CD4-positive, CD25-positive, alpha-beta regulatory T cell (primary cell): ENCODE measurements at regions not wholly inside any gene's neighbourhood (a gene's known extent, or its start where the extent isn't known, plus 50 kb on each side); places are given as distances from the start of the nearest gene placed in this dataset.

Experiments
- ATAC-seq, 2 donors: fragments of 150-1000 bp; cut with Tn5 transposase; one replicate each; pipeline ENCODE4 v1.10.0; 2021; ENCODE audit warnings: low read depth in 2 of 2, moderate number of reproducible peaks in 2 of 2, moderate library complexity in 1 of 2
- DNase-seq, 3 donors: peaks; one replicate each; pipeline versions ENCODE4 v3.0.0 to v3.0.0-alpha.2; 2012 to 2022; ENCODE audit warnings: mixed read lengths in 1 of 3
- H3K27ac ChIP-seq: one replicate; pipeline ENCODE4 v1.7.0; 2013; ENCODE audit warnings: mild to moderate bottlenecking, low read length; ENCODE audit not compliant: insufficient read depth, poor library complexity, severe bottlenecking
- H3K27me3 ChIP-seq: one replicate; pipeline ENCODE4 v1.7.0; 2013; ENCODE audit warnings: low read length; ENCODE audit not compliant: control insufficient read depth, insufficient read depth
- H3K36me3 ChIP-seq: one replicate; pipeline ENCODE4 v1.7.0; 2013; ENCODE audit warnings: mild to moderate bottlenecking, low read length, moderate library complexity; ENCODE audit not compliant: control insufficient read depth, insufficient read depth
- H3K4me1 ChIP-seq: 2 replicates; pipeline ENCODE4 v1.7.0; 2013; ENCODE audit warnings: mild to moderate bottlenecking, low read length; ENCODE audit not compliant: insufficient read depth, control insufficient read depth, poor library complexity, severe bottlenecking
- H3K4me3 ChIP-seq: one replicate; pipeline ENCODE4 v1.7.0; 2013; ENCODE audit warnings: low read depth, mild to moderate bottlenecking, low read length, moderate library complexity
- H3K9me3 ChIP-seq, 2 experiments: 1 replicate in 1 of 2; 2 replicates in 1 of 2; pipeline ENCODE4 v1.7.0; 2013; ENCODE audit warnings: low read length in 2 of 2, mild to moderate bottlenecking in 1 of 2, moderate library complexity in 1 of 2; ENCODE audit not compliant: control insufficient read depth in 2 of 2
- H3K27ac Mint-ChIP-seq, 3 donors: one replicate each; pipeline ENCODE4 v1.8.0; 2020 to 2022; ENCODE audit warnings: mild to moderate bottlenecking in 3 of 3, mixed read lengths in 3 of 3, moderate library complexity in 2 of 3
- H3K27me3 Mint-ChIP-seq: one replicate; pipeline ENCODE4 v1.8.0; 2022; ENCODE audit warnings: mild to moderate bottlenecking, mixed read lengths
- H3K36me3 Mint-ChIP-seq: one replicate; pipeline ENCODE4 v1.8.0; 2020; ENCODE audit warnings: mixed read lengths
- H3K4me1 Mint-ChIP-seq, 4 donors: one replicate each; pipeline ENCODE4 v1.8.0; 2020 to 2022; ENCODE audit warnings: mixed read lengths in 4 of 4, mild to moderate bottlenecking in 1 of 4
- H3K4me3 Mint-ChIP-seq, 4 donors: one replicate each; pipeline ENCODE4 v1.8.0; 2020 to 2022; ENCODE audit warnings: mild to moderate bottlenecking in 4 of 4, mixed read lengths in 4 of 4, moderate library complexity in 3 of 4
- H3K9me3 Mint-ChIP-seq, 7 donors: one replicate each; pipeline ENCODE4 v1.8.0; 2020 to 2022; ENCODE audit warnings: mixed read lengths in 7 of 7, mild to moderate bottlenecking in 3 of 7, moderate library complexity in 2 of 7

DNA sequence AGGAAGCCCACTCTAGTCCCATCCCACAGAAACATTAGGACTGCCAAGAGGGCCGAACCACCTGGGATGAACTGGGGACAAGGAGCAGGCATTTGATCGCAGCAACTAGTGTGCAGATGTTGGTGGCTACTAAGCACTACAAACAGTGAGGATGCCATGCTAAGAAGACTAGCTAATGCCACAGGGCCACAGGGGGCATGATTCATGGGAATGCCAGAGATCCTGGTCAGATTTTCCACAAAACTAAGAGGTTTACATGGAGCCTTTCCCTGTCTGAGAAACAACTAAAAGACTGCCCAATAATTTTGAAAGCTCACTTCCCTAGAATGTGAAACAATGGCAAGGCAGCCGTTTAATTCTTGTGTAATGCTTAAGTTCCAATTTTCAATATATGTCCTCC, 375.9 kb upstream of the PTCHD4 start:
- Mint-ChIP-seq H3K27me3 (no peaks in the 10 kb centered on the region), H3K4me1 (no peaks in the 10 kb centered on the region), H3K27ac (no peak overlapping the region), H3K4me3 (peak overlapping the region in 1 of 4 donors; percentile 81), H3K9me3 (peaks cover 2 to 15% (median 9%) of the 10 kb centered on the region in 7 donors), H3K36me3 (no peaks in the 10 kb centered on the region)
- Histone ChIP-seq H3K27ac (no peak overlapping the region), H3K4me3 (no peak overlapping the region), H3K36me3 (no peaks in the 10 kb centered on the region), H3K9me3 (no peaks in the 10 kb centered on the region), H3K4me1 (no peaks in the 10 kb centered on the region), H3K27me3 (no peaks in the 10 kb centered on the region)
- ATAC-seq (no peak), DNase-seq (no peak)

DNA sequence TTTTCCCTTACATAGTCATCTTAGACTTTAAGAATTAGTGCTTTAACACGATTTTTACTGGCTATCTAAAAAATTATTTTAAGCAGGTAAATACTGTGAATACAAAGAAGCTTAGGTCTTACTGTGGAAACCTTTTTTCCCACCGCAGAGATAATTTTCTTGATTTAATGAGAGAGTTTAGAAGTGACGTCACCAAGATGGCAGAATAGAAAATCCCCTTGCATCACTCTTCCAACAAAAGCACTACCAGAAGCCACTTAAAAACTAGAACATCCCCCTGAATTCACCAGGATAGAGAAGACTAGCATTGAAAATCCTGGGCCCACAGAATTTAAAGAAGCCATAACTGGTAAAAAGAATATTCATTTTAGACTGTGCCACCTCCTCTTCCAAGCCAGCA, 375.4 kb upstream of the PTCHD4 start:
- H3K36me3 Mint-ChIP-seq, result no peaks in the 10 kb centered on the region

DNA sequence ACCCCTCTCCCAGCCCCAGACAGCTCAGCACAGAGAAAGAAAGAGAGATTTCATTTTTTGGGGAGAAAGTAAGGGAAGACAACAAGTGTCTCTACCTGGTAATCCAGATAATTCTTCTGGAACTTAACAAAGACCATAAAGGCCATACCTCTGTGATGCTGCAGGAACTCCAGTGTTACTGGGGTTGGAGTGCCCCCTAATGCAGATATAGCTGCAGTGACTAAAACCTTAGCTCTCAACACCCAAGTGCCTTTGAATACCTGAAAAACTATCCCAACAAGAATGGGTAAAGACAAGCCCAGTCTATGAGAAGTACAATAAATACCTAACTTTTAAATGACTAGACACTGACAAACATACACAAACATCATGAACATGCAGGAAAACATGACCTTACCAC, 365.3 kb upstream of the PTCHD4 start:
- H3K4me1 Mint-ChIP-seq, result no peaks in the 10 kb centered on the region
- no peak overlapping the region for H3K4me3 Mint-ChIP-seq

More for the DNA sequence above, 375.4 kb upstream of the PTCHD4 start:
- Mint-ChIP-seq H3K9me3 (peaks cover 2 to 12% (median 6%) of the 10 kb centered on the region in 7 donors), H3K4me1 (no peaks in the 10 kb centered on the region), H3K27me3 (no peaks in the 10 kb centered on the region), H3K4me3 (no peak overlapping the region), H3K27ac (no peak overlapping the region)
- no peak for ATAC-seq
- Histone ChIP-seq H3K9me3 (no peaks in the 10 kb centered on the region), H3K27ac (no peak overlapping the region), H3K4me1 (no peaks in the 10 kb centered on the region), H3K27me3 (no peaks in the 10 kb centered on the region), H3K4me3 (no peak overlapping the region), H3K36me3 (no peaks in the 10 kb centered on the region)
- no peak for DNase-seq

DNA sequence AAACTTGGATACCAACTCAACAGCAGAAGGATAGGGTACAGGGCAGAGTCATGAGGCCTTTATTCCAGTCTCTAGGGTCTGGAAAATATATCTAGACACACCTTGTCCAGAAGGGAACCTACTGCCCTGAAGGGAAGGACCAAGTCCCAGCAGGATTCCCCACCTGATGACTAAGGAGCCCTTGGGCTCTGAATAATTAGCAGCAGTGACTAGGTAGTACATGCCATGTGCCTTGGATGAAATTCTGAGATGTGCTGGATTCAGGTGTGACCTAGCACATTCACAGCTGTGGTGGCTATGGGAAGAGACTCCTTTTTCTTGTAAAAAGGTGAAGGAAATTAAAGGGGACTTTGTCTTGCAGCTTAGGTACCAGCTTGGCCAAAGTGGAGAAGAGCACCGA, 364.3 kb upstream of the PTCHD4 start:
- Histone ChIP-seq H3K27me3 (no peaks in the 10 kb centered on the region), H3K4me1 (no peaks in the 10 kb centered on the region), H3K9me3 (no peaks in the 10 kb centered on the region), H3K27ac (no peak overlapping the region), H3K36me3 (no peaks in the 10 kb centered on the region), H3K4me3 (no peak overlapping the region)
- Mint-ChIP-seq H3K36me3 (no peaks in the 10 kb centered on the region), H3K27me3 (no peaks in the 10 kb centered on the region), H3K27ac (no peak overlapping the region), H3K4me1 (no peaks in the 10 kb centered on the region), H3K9me3 (peaks cover 0 to 10% (median 5%) of the 10 kb centered on the region in 7 donors), H3K4me3 (no peak overlapping the region)
- no peak for DNase-seq
- no peak for ATAC-seq

More for the DNA sequence above, 365.3 kb upstream of the PTCHD4 start:
- Histone ChIP-seq H3K27me3 (no peaks in the 10 kb centered on the region), H3K9me3 (no peaks in the 10 kb centered on the region), H3K36me3 (no peaks in the 10 kb centered on the region), H3K4me3 (no peak overlapping the region), H3K4me1 (no peaks in the 10 kb centered on the region), H3K27ac (no peak overlapping the region)
- Mint-ChIP-seq H3K36me3 (no peaks in the 10 kb centered on the region), H3K27ac (no peak overlapping the region), H3K27me3 (no peaks in the 10 kb centered on the region), H3K9me3 (peaks cover 0 to 10% (median 6%) of the 10 kb centered on the region in 7 donors)
- no peak for ATAC-seq
- no peak for DNase-seq

DNA sequence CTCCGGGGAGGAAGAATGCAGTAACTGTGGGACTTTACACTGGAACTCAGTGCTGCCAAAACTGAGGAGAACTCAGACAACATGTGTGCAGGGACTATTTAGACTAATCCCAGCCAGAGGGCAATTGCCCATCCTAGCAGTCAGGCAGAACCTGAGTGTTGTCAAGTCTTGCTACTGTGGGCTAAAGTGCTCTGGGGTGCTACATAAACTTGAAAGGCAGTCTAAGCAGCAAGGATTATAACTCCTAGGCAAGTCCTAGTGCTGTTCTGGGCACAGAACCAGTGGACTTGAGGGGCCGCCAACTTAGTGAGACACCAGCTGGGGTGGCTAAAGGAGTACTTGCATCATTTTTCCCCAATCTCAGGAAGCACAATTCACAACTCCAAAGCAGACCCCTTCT, 363.8 kb upstream of the PTCHD4 start:
- Histone ChIP-seq H3K4me1 (no peaks in the 10 kb centered on the region), H3K9me3 (no peaks in the 10 kb centered on the region), H3K36me3 (no peaks in the 10 kb centered on the region), H3K27ac (no peak overlapping the region), H3K4me3 (no peak overlapping the region), H3K27me3 (no peaks in the 10 kb centered on the region)
- DNase-seq (no peak), ATAC-seq (no peak)
- no peaks in the 10 kb centered on the region for H3K4me1 Mint-ChIP-seq
- no peaks in the 10 kb centered on the region for H3K27me3 Mint-ChIP-seq
- no peak overlapping the region for H3K27ac Mint-ChIP-seq
- H3K36me3 Mint-ChIP-seq, result no peaks in the 10 kb centered on the region
- H3K9me3 Mint-ChIP-seq, result peaks cover 0 to 10% (median 5%) of the 10 kb centered on the region in 7 donors
- no peak overlapping the region for H3K4me3 Mint-ChIP-seq

DNA sequence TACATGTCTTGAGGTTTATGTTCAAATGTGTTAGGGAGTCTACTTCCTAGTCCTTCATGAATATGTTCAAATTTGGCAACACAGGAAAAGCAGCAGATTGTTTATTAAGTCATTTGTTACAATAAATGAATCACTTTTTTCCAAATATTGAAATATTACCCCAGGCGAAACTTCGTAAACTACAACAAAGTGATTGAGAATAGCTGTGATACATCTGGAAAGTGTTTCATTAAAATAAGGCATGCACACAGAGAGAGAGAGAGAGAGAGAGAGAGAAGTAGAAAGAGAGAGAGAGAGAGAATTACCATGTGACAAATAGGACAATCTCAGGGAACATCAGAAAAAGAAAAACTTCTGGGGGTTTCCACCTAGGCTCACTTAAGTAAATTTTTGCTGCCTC, 363.1 kb upstream of the PTCHD4 start:
- DNase-seq (no peak), ATAC-seq (no peak)
- H3K4me1 ChIP-seq, result no peaks in the 10 kb centered on the region
- Mint-ChIP-seq H3K27ac (no peak overlapping the region), H3K4me3 (no peak overlapping the region), H3K4me1 (no peaks in the 10 kb centered on the region), H3K36me3 (no peaks in the 10 kb centered on the region), H3K9me3 (peaks cover 0 to 10% (median 5%) of the 10 kb centered on the region in 7 donors), H3K27me3 (no peaks in the 10 kb centered on the region)
- H3K27me3 ChIP-seq, result no peaks in the 10 kb centered on the region
- H3K4me3 ChIP-seq, result no peak overlapping the region
- H3K9me3 ChIP-seq, result no peaks in the 10 kb centered on the region
- no peak overlapping the region for H3K27ac ChIP-seq
- no peaks in the 10 kb centered on the region for H3K36me3 ChIP-seq

DNA sequence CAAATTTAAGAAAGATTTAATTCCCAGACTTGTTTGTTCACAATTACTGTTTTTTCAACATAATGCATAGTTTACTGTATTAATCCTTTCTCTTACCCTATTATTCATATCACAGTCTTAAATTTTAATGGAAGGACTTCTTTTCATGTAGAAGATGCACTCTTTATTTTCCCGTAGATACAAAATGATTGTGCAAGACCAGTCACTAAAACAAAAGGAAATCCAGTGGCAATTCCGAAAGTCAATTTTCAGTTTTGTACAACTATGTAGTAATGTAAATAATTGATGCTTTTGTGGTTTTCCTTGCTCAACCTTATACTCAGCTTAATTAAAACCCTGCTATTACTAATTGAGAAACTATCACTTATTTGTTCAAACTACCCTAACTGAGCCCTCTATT, 361.5 kb upstream of the PTCHD4 start:
- no peak overlapping the region for H3K4me3 Mint-ChIP-seq
- no peak overlapping the region for H3K27ac ChIP-seq
- no peaks in the 10 kb centered on the region for H3K36me3 Mint-ChIP-seq
- no peaks in the 10 kb centered on the region for H3K4me1 Mint-ChIP-seq
- no peak for DNase-seq
- no peaks in the 10 kb centered on the region for H3K9me3 ChIP-seq
- no peaks in the 10 kb centered on the region for H3K36me3 ChIP-seq
- no peaks in the 10 kb centered on the region for H3K27me3 Mint-ChIP-seq
- H3K27ac Mint-ChIP-seq, result no peak overlapping the region
- no peaks in the 10 kb centered on the region for H3K27me3 ChIP-seq
- H3K4me1 ChIP-seq, result no peaks in the 10 kb centered on the region
- no peak overlapping the region for H3K4me3 ChIP-seq
- ATAC-seq, result no peak
- H3K9me3 Mint-ChIP-seq, result peaks cover 0 to 9% (median 4%) of the 10 kb centered on the region in 7 donors

DNA sequence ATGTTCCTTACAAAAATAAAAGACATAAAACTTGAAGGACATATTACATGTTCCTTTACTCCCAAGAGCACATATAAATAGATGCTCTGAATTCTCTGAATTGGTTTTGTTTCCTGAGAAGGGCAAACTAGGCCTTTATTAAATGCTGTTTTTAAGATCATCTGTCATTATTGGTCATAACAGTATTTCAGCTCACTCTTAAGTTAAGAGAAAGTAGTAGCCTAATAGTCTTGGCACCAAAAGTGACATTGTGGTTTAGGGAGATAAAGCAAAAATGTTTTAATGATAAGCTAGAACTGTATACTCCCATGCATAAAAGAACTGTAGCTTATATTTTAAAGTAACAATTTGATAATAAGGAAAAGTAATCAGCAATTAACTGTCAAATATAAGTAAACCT, 361.1 kb upstream of the PTCHD4 start:
- Mint-ChIP-seq H3K4me3 (no peak overlapping the region), H3K27me3 (no peaks in the 10 kb centered on the region), H3K4me1 (no peaks in the 10 kb centered on the region), H3K9me3 (peaks cover 0 to 10% (median 3%) of the 10 kb centered on the region in 7 donors), H3K27ac (no peak overlapping the region), H3K36me3 (no peaks in the 10 kb centered on the region)
- Histone ChIP-seq H3K36me3 (no peaks in the 10 kb centered on the region), H3K27ac (no peak overlapping the region), H3K4me1 (no peaks in the 10 kb centered on the region), H3K4me3 (no peak overlapping the region), H3K27me3 (no peaks in the 10 kb centered on the region), H3K9me3 (no peaks in the 10 kb centered on the region)
- DNase-seq, result no peak
- no peak for ATAC-seq
